ENCODE measurements at regions not wholly inside any gene's neighbourhood (a gene's known extent, or its start where the extent isn't known, plus 50 kb on each side); places are given as distances from the start of the nearest gene placed in this dataset.

DNA sequence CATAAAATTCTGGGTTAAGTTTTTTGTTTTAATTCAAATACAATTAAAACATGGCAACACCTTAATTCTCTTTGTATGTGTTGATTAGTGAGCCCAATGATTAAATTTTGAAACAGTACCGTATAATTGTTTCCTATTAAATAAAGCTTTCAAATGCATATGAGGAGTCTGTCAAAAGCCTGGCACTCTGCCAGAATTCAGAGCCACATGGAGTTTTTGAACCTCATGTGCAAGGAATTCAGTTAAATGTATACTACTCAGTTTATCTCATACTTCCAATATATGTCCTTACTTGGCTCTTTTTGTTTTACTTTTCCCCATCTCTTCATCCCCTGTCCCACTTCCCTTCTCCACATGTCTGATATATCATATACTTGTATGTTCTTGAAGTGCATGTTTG, 165.6 kb upstream of the FAM3C start:
- no peak for TF ChIP-seq EZH2 (optimal IDR thresholded peaks at IDR 0.05; ENCODE audit: low read depth, low read length)
- TF ChIP-seq, protein P1, sequence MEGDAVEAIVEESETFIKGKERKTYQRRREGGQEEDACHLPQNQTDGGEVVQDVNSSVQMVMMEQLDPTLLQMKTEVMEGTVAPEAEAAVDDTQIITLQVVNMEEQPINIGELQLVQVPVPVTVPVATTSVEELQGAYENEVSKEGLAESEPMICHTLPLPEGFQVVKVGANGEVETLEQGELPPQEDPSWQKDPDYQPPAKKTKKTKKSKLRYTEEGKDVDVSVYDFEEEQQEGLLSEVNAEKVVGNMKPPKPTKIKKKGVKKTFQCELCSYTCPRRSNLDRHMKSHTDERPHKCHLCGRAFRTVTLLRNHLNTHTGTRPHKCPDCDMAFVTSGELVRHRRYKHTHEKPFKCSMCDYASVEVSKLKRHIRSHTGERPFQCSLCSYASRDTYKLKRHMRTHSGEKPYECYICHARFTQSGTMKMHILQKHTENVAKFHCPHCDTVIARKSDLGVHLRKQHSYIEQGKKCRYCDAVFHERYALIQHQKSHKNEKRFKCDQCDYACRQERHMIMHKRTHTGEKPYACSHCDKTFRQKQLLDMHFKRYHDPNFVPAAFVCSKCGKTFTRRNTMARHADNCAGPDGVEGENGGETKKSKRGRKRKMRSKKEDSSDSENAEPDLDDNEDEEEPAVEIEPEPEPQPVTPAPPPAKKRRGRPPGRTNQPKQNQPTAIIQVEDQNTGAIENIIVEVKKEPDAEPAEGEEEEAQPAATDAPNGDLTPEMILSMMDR (IDR thresholded peaks at IDR 0.05; ENCODE audit: low read length): no peak
- no peak for TF ChIP-seq EZH2phosphoT487 (IDR thresholded peaks at IDR 0.05; ENCODE audit: low read length)

Measured in MM.1S (cell line).